OCI-LY3 (cell line): ENCODE measurements at regions not wholly inside any gene's neighbourhood (a gene's known extent, or its start where the extent isn't known, plus 50 kb on each side); places are given as distances from the start of the nearest gene placed in this dataset.

Experiments
- H2AFZ ChIP-seq: fragments of 200-600, 300-600 bp; shearing (Covaris generic); 2 replicates; pipeline ENCODE4 v1.6.0; 2014; ENCODE audit warnings: antibody characterized with exemption, low read depth, low read length
- H3K27ac ChIP-seq: fragments of 200-600, 300-600 bp; sonication (generic); 2 replicates; pipeline ENCODE4 v1.5.1; 2014; ENCODE audit warnings: mild to moderate bottlenecking, low read length, moderate library complexity, mixed read lengths
- H3K27me3 ChIP-seq: fragments of 200-600, 300-600 bp; sonication (generic); 2 replicates; pipeline ENCODE4 v1.6.1; 2014; ENCODE audit warnings: low read depth, low read length, mixed read lengths
- H3K36me3 ChIP-seq: fragments of 200-600, 300-600 bp; sonication (generic); replicated peaks from 2 replicates; pipeline ENCODE3; 2014; ENCODE audit warnings: low read depth, low read length, mixed read lengths
- H3K4me1 ChIP-seq: fragments of 300-600, 200-600 bp; sonication (generic); 2 replicates; pipeline ENCODE4 v1.6.1; 2014; ENCODE audit warnings: low read length, mixed read lengths
- H3K4me2 ChIP-seq: fragments of 200-600, 300-600 bp; sonication (generic); 2 replicates; pipeline ENCODE4 v1.6.1; 2014; ENCODE audit warnings: low read length, mixed read lengths
- H3K4me3 ChIP-seq: fragments of 300-600, 200-600 bp; sonication (generic); 2 replicates; pipeline ENCODE4 v1.5.1; 2014; ENCODE audit warnings: antibody characterized with exemption, mild to moderate bottlenecking, low read length, moderate library complexity
- H3K79me2 ChIP-seq: fragments of 300-600, 200-600 bp; shearing (Covaris generic); 2 replicates; pipeline ENCODE4 v1.6.1; 2014; ENCODE audit warnings: mild to moderate bottlenecking, low read length, mixed read lengths
- H3K9ac ChIP-seq: fragments of 300-600, 200-600 bp; shearing (Covaris generic); 2 replicates; pipeline ENCODE4 v1.6.0; 2014; ENCODE audit warnings: mild to moderate bottlenecking, low read length, moderate library complexity
- H3K9me3 ChIP-seq: fragments of 200-600, 300-600 bp; shearing (Covaris generic); 2 replicates; pipeline ENCODE4 v1.6.1; 2014; ENCODE audit warnings: low read length, mixed read lengths; ENCODE audit not compliant: insufficient read depth
- H4K20me1 ChIP-seq: fragments of 200-600, 300-600 bp; sonication (generic); 2 replicates; pipeline ENCODE4 v1.6.1; 2016; ENCODE audit warnings: low read length, mixed read lengths; ENCODE audit not compliant: insufficient read depth
- EZH2phosphoT487 ChIP-seq: fragments of 200-600 bp; shearing (Covaris generic); IDR thresholded peaks from 2 replicates; pipeline ENCODE4 v1.6.1; 2018; ENCODE audit warnings: antibody characterized with exemption, mixed run types, low read depth
- TF ChIP-seq, protein P1 (sequence below): fragments of 200-600, 300-600 bp; sonication (generic); IDR thresholded peaks from 2 replicates; pipeline ENCODE4 v1.5.1; 2014; ENCODE audit warnings: antibody characterized with exemption, low read length, low read depth

DNA sequence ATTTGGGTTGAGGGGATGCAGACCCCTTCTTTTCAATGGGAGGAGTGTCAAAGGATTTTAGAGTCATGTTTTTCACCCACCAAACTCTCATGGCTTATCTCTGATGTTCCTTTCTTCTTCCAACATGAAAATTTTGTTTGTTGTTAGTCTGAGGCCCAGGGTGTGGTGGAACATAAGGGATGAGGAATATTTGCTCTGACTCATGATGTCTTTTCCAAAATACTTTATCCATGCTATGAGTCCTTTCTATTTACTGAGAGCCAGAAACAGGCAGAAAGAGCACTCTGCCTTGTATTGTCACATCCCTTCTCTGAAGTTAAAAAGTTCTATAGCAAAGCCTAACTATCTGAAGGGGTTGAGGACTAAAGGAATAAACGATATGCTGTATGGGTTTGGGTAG lies 61.6 kb upstream of the GYPA start:
- Histone ChIP-seq H3K4me1 (no peaks in the 10 kb centered on the region), H3K36me3 (no peaks in the 10 kb centered on the region), H3K4me2 (no peak overlapping the region), H3K4me3 (no peak overlapping the region), H3K27me3 (no peaks in the 10 kb centered on the region), H4K20me1 (no peaks in the 10 kb centered on the region), H3K9me3 (no peaks in the 10 kb centered on the region), H3K27ac (no peak overlapping the region), H2AFZ (no peak overlapping the region), H3K9ac (no peak overlapping the region), H3K79me2 (no peaks in the 10 kb centered on the region)
- no peak for TF ChIP-seq EZH2phosphoT487
- TF ChIP-seq, protein P1, sequence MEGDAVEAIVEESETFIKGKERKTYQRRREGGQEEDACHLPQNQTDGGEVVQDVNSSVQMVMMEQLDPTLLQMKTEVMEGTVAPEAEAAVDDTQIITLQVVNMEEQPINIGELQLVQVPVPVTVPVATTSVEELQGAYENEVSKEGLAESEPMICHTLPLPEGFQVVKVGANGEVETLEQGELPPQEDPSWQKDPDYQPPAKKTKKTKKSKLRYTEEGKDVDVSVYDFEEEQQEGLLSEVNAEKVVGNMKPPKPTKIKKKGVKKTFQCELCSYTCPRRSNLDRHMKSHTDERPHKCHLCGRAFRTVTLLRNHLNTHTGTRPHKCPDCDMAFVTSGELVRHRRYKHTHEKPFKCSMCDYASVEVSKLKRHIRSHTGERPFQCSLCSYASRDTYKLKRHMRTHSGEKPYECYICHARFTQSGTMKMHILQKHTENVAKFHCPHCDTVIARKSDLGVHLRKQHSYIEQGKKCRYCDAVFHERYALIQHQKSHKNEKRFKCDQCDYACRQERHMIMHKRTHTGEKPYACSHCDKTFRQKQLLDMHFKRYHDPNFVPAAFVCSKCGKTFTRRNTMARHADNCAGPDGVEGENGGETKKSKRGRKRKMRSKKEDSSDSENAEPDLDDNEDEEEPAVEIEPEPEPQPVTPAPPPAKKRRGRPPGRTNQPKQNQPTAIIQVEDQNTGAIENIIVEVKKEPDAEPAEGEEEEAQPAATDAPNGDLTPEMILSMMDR: no peak

DNA sequence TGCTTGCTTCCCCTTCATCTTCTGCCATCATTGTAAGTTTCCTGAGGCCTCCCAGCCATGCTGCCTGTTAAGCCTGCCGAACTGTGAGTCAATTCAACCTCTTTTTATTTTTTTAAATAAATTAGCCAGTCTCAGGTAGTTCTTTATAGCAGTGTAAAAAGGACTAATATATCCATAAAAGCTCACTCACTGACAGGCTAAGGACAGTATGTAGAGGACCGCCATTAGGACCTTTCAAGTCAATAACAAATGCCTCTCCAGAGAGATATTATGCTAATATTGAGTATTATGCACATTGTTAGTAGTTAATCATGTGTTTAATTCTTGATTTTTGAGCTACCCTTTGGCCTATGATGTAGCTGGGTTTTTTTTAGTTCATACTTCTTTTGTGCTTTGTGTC lies 62.6 kb upstream of the GYPA start:
- no peak for TF ChIP-seq EZH2phosphoT487
- TF ChIP-seq, protein P1: no peak
- Histone ChIP-seq H3K4me2 (no peak overlapping the region), H3K27me3 (no peaks in the 10 kb centered on the region), H3K9me3 (no peaks in the 10 kb centered on the region), H3K79me2 (no peaks in the 10 kb centered on the region), H3K4me3 (no peak overlapping the region), H3K36me3 (no peaks in the 10 kb centered on the region), H3K9ac (no peak overlapping the region), H3K4me1 (no peaks in the 10 kb centered on the region), H4K20me1 (no peaks in the 10 kb centered on the region), H2AFZ (no peak overlapping the region), H3K27ac (no peak overlapping the region)

DNA sequence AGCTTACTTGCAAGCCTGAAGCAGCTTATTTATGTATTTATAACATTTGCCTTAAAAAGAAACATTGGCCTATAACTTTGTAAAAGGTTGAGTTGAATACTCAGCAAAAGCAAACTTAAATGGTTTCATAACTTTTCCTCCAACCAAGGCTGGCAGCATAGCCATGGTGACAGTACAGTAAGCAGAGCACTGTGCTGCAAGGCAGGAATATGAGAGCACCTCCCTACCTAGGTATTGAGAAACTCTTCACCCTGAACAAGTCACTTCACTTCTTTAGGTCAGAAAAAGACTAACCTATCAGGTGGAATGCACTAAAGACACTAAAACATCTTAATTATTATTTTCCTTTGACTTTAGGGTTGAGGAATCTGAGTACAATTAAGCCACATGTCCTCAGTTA lies 63.9 kb upstream of the GYPA start:
- Histone ChIP-seq H3K79me2 (no peaks in the 10 kb centered on the region), H3K4me1 (no peaks in the 10 kb centered on the region), H3K9me3 (no peaks in the 10 kb centered on the region), H2AFZ (no peak overlapping the region), H3K4me2 (no peak overlapping the region), H3K4me3 (no peak overlapping the region), H3K27ac (no peak overlapping the region), H3K36me3 (no peaks in the 10 kb centered on the region), H3K9ac (no peak overlapping the region), H4K20me1 (no peaks in the 10 kb centered on the region), H3K27me3 (no peaks in the 10 kb centered on the region)
- TF ChIP-seq, protein P1: no peak
- TF ChIP-seq EZH2phosphoT487: no peak

DNA sequence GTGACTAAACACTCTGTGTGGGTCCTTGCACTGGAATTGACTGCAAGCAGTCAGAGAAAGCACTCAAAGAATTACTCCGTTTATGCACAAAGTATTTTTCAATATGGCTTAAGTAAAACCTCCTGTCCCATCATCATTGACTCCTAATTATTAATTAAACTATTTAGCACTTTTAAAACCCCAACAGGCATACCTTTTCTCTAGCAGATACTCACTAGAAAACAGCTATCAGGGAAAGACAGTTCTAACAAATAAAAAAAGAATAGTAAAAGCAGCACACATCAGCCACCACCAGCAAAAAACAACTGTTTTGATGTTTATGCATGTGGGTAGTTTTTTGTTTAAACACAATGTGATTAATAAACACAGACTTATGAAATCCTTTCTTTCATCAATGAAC lies 66.2 kb upstream of the GYPA start:
- no peak overlapping the region for H3K4me2 ChIP-seq
- H3K4me1 ChIP-seq: no peaks in the 10 kb centered on the region
- H3K27me3 ChIP-seq: no peaks in the 10 kb centered on the region
- no peak overlapping the region for H2AFZ ChIP-seq
- H3K4me3 ChIP-seq: no peak overlapping the region
- TF ChIP-seq, protein P1: no peak
- no peak for TF ChIP-seq EZH2phosphoT487
- no peaks in the 10 kb centered on the region for H3K9me3 ChIP-seq
- H3K79me2 ChIP-seq: no peaks in the 10 kb centered on the region
- H4K20me1 ChIP-seq: no peaks in the 10 kb centered on the region
- no peak overlapping the region for H3K27ac ChIP-seq
- no peaks in the 10 kb centered on the region for H3K36me3 ChIP-seq
- H3K9ac ChIP-seq: no peak overlapping the region
